Spleen (tissue), 11 donors: ENCODE measurements at regions not wholly inside any gene's neighbourhood (a gene's known extent, or its start where the extent isn't known, plus 50 kb on each side); places are given as distances from the start of the nearest gene placed in this dataset.
"Not testable (repeated sequence)": the region's sequence is repeated elsewhere in the genome, so short reads cannot be mapped to it uniquely, and the experiment has no call there.

Source experiments
- DNase-seq: peaks from one replicate; pipeline ENCODE4 v3.0.0-alpha.2; 2020
- H3K27ac ChIP-seq, 8 donors: fragments of 200-600 bp; sonication (generic) in 7 of 8; 1 replicate in 4 of 8; 2 replicates in 4 of 8; pipeline versions ENCODE4 v1.5.0 to v1.8.0; 2016 to 2021; ENCODE audit warnings: inconsistent platforms in 4 of 8, mild to moderate bottlenecking in 4 of 8, moderate library complexity in 1 of 8
- H3K27me3 ChIP-seq, 7 donors: fragments of 200-600 bp; sonication (generic) in 6 of 7; replicated peaks in 1 of 7; 1 replicate in 4 of 7; 2 replicates in 3 of 7; pipeline versions ENCODE4 v1.5.0 to v1.8.0; 2016 to 2021; ENCODE audit warnings: inconsistent platforms in 3 of 7, mild to moderate bottlenecking in 1 of 7
- H3K36me3 ChIP-seq, 6 donors: fragments of 200-600 bp; sonication (generic) in 5 of 6; 1 replicate in 4 of 6; 2 replicates in 2 of 6; pipeline versions ENCODE4 v1.5.0 to v1.8.0; 2016 to 2021; ENCODE audit warnings: inconsistent platforms in 2 of 6
- H3K4me1 ChIP-seq, 6 donors: fragments of 200-600 bp; sonication (generic) in 5 of 6; 1 replicate in 3 of 6; 2 replicates in 3 of 6; pipeline versions ENCODE4 v1.5.0 to v1.8.0; 2016 to 2021; ENCODE audit warnings: inconsistent platforms in 3 of 6
- H3K4me3 ChIP-seq, 8 donors: fragments of 200-600 bp; sonication (generic) in 7 of 8; 1 replicate in 4 of 8; 2 replicates in 4 of 8; pipeline versions ENCODE4 v1.5.0 to v1.8.0; 2016 to 2021; ENCODE audit warnings: inconsistent platforms in 4 of 8, mild to moderate bottlenecking in 4 of 8, moderate library complexity in 2 of 8
- H3K9me3 ChIP-seq, 8 donors: fragments of 200-600 bp; sonication (generic) in 7 of 8; 1 replicate in 4 of 8; 2 replicates in 4 of 8; pipeline versions ENCODE4 v1.5.0 to v1.8.0; 2016 to 2021; ENCODE audit warnings: inconsistent platforms in 4 of 8
- POLR2A ChIP-seq, 3 donors: fragments of 450-650 bp; IDR thresholded peaks; one replicate each; pipeline ENCODE4 v1.5.1; 2017; ENCODE audit warnings: antibody characterized with exemption in 3 of 3, mild to moderate bottlenecking in 1 of 3
- POLR2AphosphoS5 ChIP-seq, 3 donors: sonication (generic); formaldehyde crosslinking; IDR thresholded peaks; one replicate each; pipeline ENCODE4 v1.5.1; 2017; ENCODE audit warnings: antibody characterized with exemption in 3 of 3
- WGBS, 5 donors: extraction: QIAGEN DNeasy Blood & Tissue Kit in 3 of 5; methylation state at CpG; one replicate each; pipeline versions ENCODE4 v1.1.5 to v1.1.7; 2013 to 2018; 5-methylcytosine and 5-hydroxymethylcytosine counted together
- intact Hi-C: fragments of 100-400 bp; cut with DNase I; formaldehyde crosslinking; loops from one replicate; pipeline ENCODE4 v1.15.0; 2023; ENCODE audit warnings: low total_unique reads
- TF ChIP-seq, protein P1 (sequence below), 11 experiments: fragments of 200-600 bp in 7 of 11; fragments of 450-650 bp in 4 of 11; sonication (generic) in 4 of 11; IDR thresholded peaks in 8 of 11; conservative IDR thresholded peaks in 3 of 11; 1 replicate in 7 of 11; 2 replicates in 4 of 11; pipeline versions ENCODE4 v1.4.0 to v1.8.0; 2016 to 2021; ENCODE audit warnings: antibody characterized with exemption in 11 of 11, inconsistent platforms in 4 of 11, mild to moderate bottlenecking in 1 of 11
- donor health status: healthy with polysubstance abuse.
- donor health status: DM: no; HTN: no; CAD: no; lungs with moderate emphysema.
- donor health status: DM: no; HTN: no; CAD: no.
- donor health status: Bipolar disorder and iron deficiency.
- donor health status: healthy.
- donor health status: DM: no; HTN: no; CAD: no.
- donor health status: DM: yes; HTN: yes; CAD: no.

DNA sequence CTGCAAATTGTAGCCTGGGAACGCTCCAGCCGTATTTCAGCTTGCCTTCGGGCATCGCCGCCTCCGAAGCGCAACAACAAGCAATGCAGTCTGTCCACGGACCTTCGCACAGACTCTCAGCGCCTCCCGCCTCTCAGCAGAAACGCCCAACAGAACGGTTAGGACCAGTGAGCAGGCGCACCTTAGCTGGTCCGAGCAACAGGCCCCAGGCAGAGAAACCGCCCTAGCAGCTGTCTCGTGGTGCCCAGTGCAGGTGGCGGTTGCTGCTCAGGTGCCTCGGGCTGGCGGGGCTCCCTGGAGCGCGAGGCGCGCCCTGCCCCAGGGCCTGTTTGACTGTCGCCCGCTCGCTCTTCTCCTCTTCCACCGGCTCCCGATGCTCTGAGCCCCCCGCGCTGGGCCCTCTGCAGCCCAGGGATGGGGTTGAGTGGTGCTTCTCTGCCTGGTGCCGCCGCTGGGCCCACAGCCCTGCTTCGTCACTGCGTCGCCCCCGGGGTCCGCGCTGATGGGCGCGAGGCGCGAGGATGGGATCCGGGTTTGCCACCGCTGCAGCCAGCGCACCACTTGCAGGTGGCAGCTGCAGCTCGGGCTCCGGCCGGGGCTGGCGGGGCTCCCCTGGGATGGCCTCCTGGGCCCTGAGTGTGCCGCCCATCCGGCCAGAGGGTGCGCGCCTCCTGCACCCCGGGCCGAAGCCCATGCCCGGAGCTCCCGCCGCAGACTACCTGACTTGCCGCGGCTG, 268.4 kb upstream of the FRG2C start:
- intact Hi-C loops = no loop called here
- no peaks in the 10 kb centered on the region for H3K9me3 ChIP-seq
- peaks cover 0 to 4% (median 0%) of the 10 kb centered on the region in 6 donors for H3K4me1 ChIP-seq
- H3K27me3 ChIP-seq = peaks cover 0 to 13% (median 0%) of the 10 kb centered on the region in 7 donors
- no peak for DNase-seq
- H3K4me3 ChIP-seq = peak overlapping the region in 4 of 8 donors; percentile 3 to 44 (median 26)
- WGBS, 5 donors = 67 to 91% (median 81%) methylated on average over 49 to 61 of the region's 61 CpGs
- TF ChIP-seq POLR2AphosphoS5 (IDR thresholded peaks at IDR 0.05) = no peak
- H3K36me3 ChIP-seq = no peaks in the 10 kb centered on the region
- H3K27ac ChIP-seq = no peak overlapping the region

GRCh38 chr3:75396316-75396802, 267.8 kb upstream of the FRG2C start:
- Histone ChIP-seq H3K4me1 (peaks cover 0 to 4% (median 0%) of the 10 kb centered on the region in 6 donors), H3K27ac (no peak overlapping the region), H3K4me3 (peak overlapping the region in 4 of 8 donors; percentile 3 to 44 (median 26)), H3K36me3 (no peaks in the 10 kb centered on the region), H3K9me3 (no peaks in the 10 kb centered on the region), H3K27me3 (peaks cover 0 to 13% (median 0%) of the 10 kb centered on the region in 7 donors)
- intact Hi-C loops = no loop called here
- WGBS, 5 donors = 54 to 80% (median 70%) methylated on average over 24 to 29 of the region's 29 CpGs
- no peak for DNase-seq
- TF ChIP-seq, protein P1, sequence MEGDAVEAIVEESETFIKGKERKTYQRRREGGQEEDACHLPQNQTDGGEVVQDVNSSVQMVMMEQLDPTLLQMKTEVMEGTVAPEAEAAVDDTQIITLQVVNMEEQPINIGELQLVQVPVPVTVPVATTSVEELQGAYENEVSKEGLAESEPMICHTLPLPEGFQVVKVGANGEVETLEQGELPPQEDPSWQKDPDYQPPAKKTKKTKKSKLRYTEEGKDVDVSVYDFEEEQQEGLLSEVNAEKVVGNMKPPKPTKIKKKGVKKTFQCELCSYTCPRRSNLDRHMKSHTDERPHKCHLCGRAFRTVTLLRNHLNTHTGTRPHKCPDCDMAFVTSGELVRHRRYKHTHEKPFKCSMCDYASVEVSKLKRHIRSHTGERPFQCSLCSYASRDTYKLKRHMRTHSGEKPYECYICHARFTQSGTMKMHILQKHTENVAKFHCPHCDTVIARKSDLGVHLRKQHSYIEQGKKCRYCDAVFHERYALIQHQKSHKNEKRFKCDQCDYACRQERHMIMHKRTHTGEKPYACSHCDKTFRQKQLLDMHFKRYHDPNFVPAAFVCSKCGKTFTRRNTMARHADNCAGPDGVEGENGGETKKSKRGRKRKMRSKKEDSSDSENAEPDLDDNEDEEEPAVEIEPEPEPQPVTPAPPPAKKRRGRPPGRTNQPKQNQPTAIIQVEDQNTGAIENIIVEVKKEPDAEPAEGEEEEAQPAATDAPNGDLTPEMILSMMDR (IDR thresholded peaks at IDR 0.05 in 8 of 11, conservative IDR thresholded peaks at IDR 0.05 in 3 of 11) = no peak
- no peak for TF ChIP-seq POLR2A (IDR thresholded peaks at IDR 0.05)
- TF ChIP-seq POLR2AphosphoS5 (IDR thresholded peaks at IDR 0.05) = no peak

DNA sequence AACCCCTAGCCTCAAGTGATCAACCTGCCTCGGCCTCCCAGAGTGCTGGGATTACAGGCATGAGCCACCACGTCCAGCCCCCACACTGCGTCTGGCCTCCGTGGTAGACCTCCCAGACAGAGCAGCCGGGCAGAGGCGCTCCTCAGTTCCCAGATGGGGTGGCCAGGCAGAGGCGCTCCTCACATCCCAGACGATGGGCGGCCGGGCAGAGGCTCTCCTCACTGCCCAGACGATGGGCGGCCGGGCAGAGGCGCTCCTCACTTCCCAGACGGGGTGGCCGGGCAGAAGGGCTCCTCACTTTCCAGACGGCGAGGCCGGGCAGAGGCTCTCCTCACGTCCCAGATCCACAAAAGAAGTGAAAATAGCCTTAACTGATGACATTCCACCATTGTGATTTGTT, 266.6 kb upstream of the FRG2C start:
- H3K36me3 ChIP-seq, intact Hi-C loops, DNase-seq, H3K4me1 ChIP-seq, H3K9me3 ChIP-seq, H3K27ac ChIP-seq, H3K4me3 ChIP-seq: not testable (repeated sequence)
- peaks cover 0 to 13% (median 0%) of the 10 kb centered on the region in 7 donors for H3K27me3 ChIP-seq
- 91 to 97% (median 94%) methylated on average over 19 to 20 of the region's 20 CpGs for WGBS, 5 donors

DNA sequence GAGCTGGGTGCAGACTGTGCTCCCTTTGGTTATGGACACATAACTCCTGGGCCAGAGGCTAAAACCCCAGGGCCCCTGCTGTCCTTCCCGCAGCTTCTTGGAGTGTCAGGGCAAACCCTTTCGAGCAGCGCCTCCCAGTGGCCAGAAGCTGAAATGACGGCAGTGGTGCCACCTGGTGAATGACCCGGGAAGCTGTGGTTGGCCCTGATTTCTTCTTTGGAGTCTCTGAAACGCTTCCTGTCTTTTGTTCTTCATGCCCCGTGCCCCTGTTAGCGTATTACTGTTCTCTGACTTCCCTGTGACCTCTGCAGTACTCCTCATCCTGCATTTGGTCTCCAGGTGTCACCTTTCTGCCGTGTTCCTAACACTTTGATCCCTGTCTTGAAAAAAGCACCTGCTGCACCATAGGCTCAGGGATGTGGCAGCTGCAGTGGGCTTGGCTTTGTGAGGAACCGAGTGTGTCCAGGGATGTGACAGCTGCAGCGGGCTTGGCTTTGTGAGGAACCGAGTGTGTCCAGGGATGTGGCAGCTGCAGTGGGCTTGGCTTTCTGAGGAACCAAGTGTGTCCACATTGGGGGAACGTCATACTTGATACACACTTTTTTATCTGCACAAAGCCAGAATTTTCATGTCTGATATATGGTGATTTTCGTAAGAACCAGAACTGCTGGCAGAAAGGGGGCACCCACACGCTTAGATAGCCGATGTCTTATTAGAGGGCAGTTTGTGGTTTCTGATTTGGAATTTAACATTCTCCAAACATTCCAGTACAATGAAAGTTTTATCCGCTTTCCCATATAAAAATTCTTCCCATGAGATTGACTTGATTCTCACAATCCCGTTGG, 241.8 kb upstream of the FRG2C start:
- DNase-seq, H3K27me3 ChIP-seq, H3K9me3 ChIP-seq, H3K4me3 ChIP-seq, H3K4me1 ChIP-seq, H3K27ac ChIP-seq: not testable (repeated sequence)
- TF ChIP-seq, protein P1 (IDR thresholded peaks at IDR 0.05 in 8 of 11, conservative IDR thresholded peaks at IDR 0.05 in 3 of 11) = peak; percentile 27 to 84 (median 67)
- intact Hi-C loops = loop anchor here (10.0 kb wide), 1 partner anchor 128 kb away; no protein-coding TSS in a partner anchor
- WGBS, 5 donors = 49 to 52% (median 50%) methylated on average over 18 of the region's 18 CpGs
- peaks cover 0 to 57% (median 10%) of the 10 kb centered on the region in 6 donors for H3K36me3 ChIP-seq

- not testable (repeated sequence) for H3K27me3 ChIP-seq, H3K4me3 ChIP-seq, DNase-seq, H3K27ac ChIP-seq, H3K9me3 ChIP-seq
- WGBS, 5 donors = 89 to 94% (median 92%) methylated on average over 7 to 11 of the region's 11 CpGs
- intact Hi-C loops = loop anchor here (10.0 kb wide), 1 partner anchor 131 kb away; no protein-coding TSS in a partner anchor
- Histone ChIP-seq H3K36me3 (peaks cover 0 to 78% (median 14%) of the 10 kb centered on the region in 6 donors), H3K4me1 (peaks cover 0 to 14% (median 1%) of the 10 kb centered on the region in 6 donors)
These were observed 238.7 kb upstream of the FRG2C start for GRCh38 chr3:75425379-75425778.

- WGBS, 5 donors = 85 to 93% (median 91%) methylated on average over 7 to 9 of the region's 9 CpGs
- not testable (repeated sequence) for DNase-seq
- H3K36me3 ChIP-seq = peaks cover 0 to 96% (median 18%) of the 10 kb centered on the region in 6 donors
These were observed 236.6 kb upstream of the FRG2C start for GRCh38 chr3:75427486-75427885.

DNA sequence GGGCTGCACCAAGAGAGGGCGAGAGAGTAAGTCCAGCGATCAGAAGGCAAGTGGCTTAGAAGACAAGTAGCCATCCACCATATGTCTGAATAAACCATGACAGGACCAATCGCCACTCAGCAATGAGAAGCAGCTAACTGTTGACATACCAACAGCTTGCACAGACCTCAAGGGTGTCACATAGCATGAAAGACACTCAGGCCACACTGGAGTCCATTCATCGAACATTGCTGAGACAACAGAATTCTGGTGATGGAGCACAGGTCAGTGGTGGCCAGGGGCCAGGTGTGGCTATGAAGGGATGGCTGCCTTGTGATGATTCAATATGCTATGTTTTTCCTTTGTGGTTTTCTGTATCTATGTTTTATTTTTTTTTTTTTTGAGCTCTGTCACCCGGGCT, 236.2 kb upstream of the FRG2C start:
- H3K27ac ChIP-seq, DNase-seq, H3K4me3 ChIP-seq, H3K27me3 ChIP-seq, H3K9me3 ChIP-seq: not testable (repeated sequence)
- WGBS, 5 donors = 85 to 94% (median 92%) methylated on average over 4 to 5 of the region's 5 CpGs
- intact Hi-C loops = loop anchor here (10.0 kb wide), 1 partner anchor 133 kb away; no protein-coding TSS in a partner anchor
- Histone ChIP-seq H3K36me3 (peaks cover 0 to 92% (median 18%) of the 10 kb centered on the region in 6 donors), H3K4me1 (peaks cover 0 to 27% (median 10%) of the 10 kb centered on the region in 6 donors)

More at GRCh38 chr3:75427486-75427885, 236.6 kb upstream of the FRG2C start:
- H3K9me3 ChIP-seq, H3K27ac ChIP-seq, H3K4me3 ChIP-seq, H3K27me3 ChIP-seq: not testable (repeated sequence)
- H3K4me1 ChIP-seq = peaks cover 0 to 24% (median 7%) of the 10 kb centered on the region in 6 donors
- intact Hi-C loops = loop anchor here (10.0 kb wide), 1 partner anchor 133 kb away; no protein-coding TSS in a partner anchor
